Pancreas (tissue), 10 donors: ENCODE measurements at regions not wholly inside any gene's neighbourhood (a gene's known extent, or its start where the extent isn't known, plus 50 kb on each side); places are given as distances from the start of the nearest gene placed in this dataset.

Experiments used
- ATAC-seq, 4 donors: fragments of 200-7000 bp; cut with Tn5 transposase; one replicate each; pipeline versions ENCODE4 v1.8.0 to v1.9.1; 2020; ENCODE audit warnings: mild to moderate bottlenecking in 4 of 4, moderate library complexity in 4 of 4
- DNase-seq, 6 donors: peaks; one replicate each; pipeline ENCODE4 v3.0.0-alpha.2; 2020
- FAIRE-seq: peaks from 2 replicates; lab custom pipeline; 2012; peaks lifted over from hg19 to GRCh38; lab: Jason Lieb, UNC
- H3K27ac ChIP-seq, 4 donors: fragments of 200-600 bp; sonication (generic); 1 replicate in 3 of 4; 2 replicates in 1 of 4; pipeline versions ENCODE4 v1.5.0 to v1.8.0; 2020
- H3K27me3 ChIP-seq, 4 donors: fragments of 200-600 bp; one replicate each; pipeline ENCODE4 v1.8.0; 2021
- H3K36me3 ChIP-seq, 3 donors: fragments of 200-600 bp; sonication (generic) in 1 of 3; one replicate each; pipeline versions ENCODE4 v1.5.0 to v1.8.0; 2020 to 2021
- H3K4me1 ChIP-seq, 3 donors: fragments of 200-600 bp; one replicate each; pipeline ENCODE4 v1.8.0; 2021
- H3K4me3 ChIP-seq, 4 donors: fragments of 200-600 bp; sonication (generic) in 2 of 4; one replicate each; pipeline versions ENCODE4 v1.5.0 to v1.8.0; 2020 to 2021
- H3K9me3 ChIP-seq, 4 donors: fragments of 200-600 bp; one replicate each; pipeline ENCODE4 v1.8.0; 2021
- WGBS, 2 donors: extraction: QIAGEN DNeasy Blood & Tissue Kit; methylation state at CpG; one replicate each; pipeline ENCODE4 v1.1.7; 2013; 5-methylcytosine and 5-hydroxymethylcytosine counted together
- intact Hi-C, 3 donors: fragments of 100-400 bp; cut with DNase I; formaldehyde crosslinking; loops; one replicate each; pipeline versions ENCODE4 v1.11.1 to v1.14.2; 2022
- TF ChIP-seq, protein P1 (sequence below), 4 donors: fragments of 200-600 bp; sonication (generic) in 3 of 4; IDR thresholded peaks; one replicate each; pipeline versions ENCODE4 v1.5.0 to v1.8.0; 2021; ENCODE audit warnings: antibody characterized with exemption in 4 of 4
- donor health status: healthy with polysubstance abuse.
- donor health status: DM: no; HTN: no; CAD: no; lungs with moderate emphysema.
- donor health status: DM: no; HTN: no; CAD: no.
- donor health status: control.
- donor health status: control.
- donor health status: Bipolar disorder and iron deficiency.
- donor health status: DM: yes; HTN: yes; CAD: no.
- donor health status: DM: no; HTN: no; CAD: no.
- donor health status: DM: no; HTN: no; CAD: no.
- donor health status: DM: yes; HTN: yes; CAD: no.

DNA sequence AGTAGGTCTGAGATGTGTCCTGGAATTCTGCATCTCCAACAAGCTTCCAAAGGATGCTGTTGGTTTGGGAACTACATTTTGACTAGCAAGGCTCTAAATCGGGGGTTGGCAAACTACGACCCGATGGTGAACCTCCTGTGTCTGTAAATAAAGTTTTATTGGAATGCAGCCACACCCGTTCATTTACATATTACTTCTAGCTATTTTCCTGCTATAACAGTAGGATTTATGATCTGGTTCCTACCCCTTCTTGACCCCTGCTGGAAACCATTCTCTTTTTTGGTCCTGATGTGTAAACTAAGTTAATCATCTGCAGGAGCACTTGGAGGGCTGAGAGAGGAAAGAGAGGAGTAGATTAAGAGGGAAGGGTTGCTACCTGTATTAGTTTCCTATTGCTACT lies 454.5 kb downstream of the RASEF start:
- Histone ChIP-seq H3K27ac (no peak overlapping the region), H3K9me3 (no peaks in the 10 kb centered on the region), H3K4me1 (peaks cover 7 to 28% (median 20%) of the 10 kb centered on the region in 3 donors), H3K27me3 (no peaks in the 10 kb centered on the region), H3K36me3 (no peaks in the 10 kb centered on the region), H3K4me3 (no peak overlapping the region)
- ATAC-seq (no peak), FAIRE-seq (no peak), DNase-seq (no peak)
- TF ChIP-seq, protein P1, sequence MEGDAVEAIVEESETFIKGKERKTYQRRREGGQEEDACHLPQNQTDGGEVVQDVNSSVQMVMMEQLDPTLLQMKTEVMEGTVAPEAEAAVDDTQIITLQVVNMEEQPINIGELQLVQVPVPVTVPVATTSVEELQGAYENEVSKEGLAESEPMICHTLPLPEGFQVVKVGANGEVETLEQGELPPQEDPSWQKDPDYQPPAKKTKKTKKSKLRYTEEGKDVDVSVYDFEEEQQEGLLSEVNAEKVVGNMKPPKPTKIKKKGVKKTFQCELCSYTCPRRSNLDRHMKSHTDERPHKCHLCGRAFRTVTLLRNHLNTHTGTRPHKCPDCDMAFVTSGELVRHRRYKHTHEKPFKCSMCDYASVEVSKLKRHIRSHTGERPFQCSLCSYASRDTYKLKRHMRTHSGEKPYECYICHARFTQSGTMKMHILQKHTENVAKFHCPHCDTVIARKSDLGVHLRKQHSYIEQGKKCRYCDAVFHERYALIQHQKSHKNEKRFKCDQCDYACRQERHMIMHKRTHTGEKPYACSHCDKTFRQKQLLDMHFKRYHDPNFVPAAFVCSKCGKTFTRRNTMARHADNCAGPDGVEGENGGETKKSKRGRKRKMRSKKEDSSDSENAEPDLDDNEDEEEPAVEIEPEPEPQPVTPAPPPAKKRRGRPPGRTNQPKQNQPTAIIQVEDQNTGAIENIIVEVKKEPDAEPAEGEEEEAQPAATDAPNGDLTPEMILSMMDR (IDR thresholded peaks at IDR 0.05), result no peak
- intact Hi-C loops, result no loop called here
- WGBS, 2 donors, result 43 to 45% methylated on average over 4 of the region's 4 CpGs

DNA sequence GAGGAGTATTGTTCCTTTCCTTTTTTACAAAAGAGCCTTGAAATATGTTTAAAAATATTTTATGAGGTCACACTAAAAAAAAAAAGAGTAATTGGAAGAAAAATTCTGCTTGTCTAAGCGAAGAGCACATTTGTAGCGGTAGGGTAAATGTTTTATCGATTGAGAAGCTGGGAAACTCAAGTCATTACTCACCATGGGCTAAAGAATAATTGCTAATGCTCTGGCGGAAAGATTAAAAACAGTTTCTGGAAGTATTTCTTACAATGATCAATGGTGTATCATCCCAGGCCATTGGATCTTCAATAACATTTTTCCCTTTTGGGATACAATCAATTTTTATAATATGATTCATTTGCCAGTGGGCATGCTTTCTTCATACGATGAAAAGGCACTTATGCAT lies 450.0 kb downstream of the RASEF start:
- Histone ChIP-seq H3K27ac (no peak overlapping the region), H3K4me3 (no peak overlapping the region), H3K27me3 (no peaks in the 10 kb centered on the region), H3K9me3 (no peaks in the 10 kb centered on the region), H3K36me3 (no peaks in the 10 kb centered on the region), H3K4me1 (no peaks in the 10 kb centered on the region)
- intact Hi-C loops, result loop anchor here in 1 of 3 donors (10.0 kb wide), 1 partner anchor 88 kb away; no protein-coding TSS in a partner anchor
- ATAC-seq, result no peak
- no peak for DNase-seq
- no peak for FAIRE-seq
- WGBS, 2 donors, result 69 to 70% methylated on average over 5 of the region's 5 CpGs
- TF ChIP-seq, protein P1 (IDR thresholded peaks at IDR 0.05), result no peak

DNA sequence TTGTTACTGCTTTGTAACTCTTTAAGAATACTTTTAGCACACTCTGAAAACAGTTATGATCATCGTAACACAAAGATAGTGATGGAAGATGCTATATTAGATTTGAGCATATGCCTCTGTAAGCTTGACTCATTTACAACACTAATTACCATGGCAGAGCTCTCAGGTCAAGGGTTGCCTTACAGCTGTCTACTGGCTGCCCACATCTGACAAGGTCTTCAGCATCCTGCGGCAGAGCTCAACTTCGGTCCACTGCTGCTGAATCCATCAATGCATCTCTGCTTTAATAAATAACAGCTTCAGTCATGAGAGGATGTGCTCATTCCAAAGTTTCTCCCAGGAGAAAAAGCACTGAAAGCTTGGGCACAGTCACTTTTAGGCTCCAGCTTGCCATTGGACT lies 449.4 kb downstream of the RASEF start:
- no peaks in the 10 kb centered on the region for H3K27me3 ChIP-seq
- H3K27ac ChIP-seq, result no peak overlapping the region
- TF ChIP-seq, protein P1 (IDR thresholded peaks at IDR 0.05), result no peak
- WGBS, 2 donors, result 91 to 97% methylated on average over 3 of the region's 3 CpGs
- no peak for ATAC-seq
- no peak for DNase-seq
- no peak overlapping the region for H3K4me3 ChIP-seq
- H3K9me3 ChIP-seq, result no peaks in the 10 kb centered on the region
- intact Hi-C loops, result loop anchor here in 1 of 3 donors (10.0 kb wide), 1 partner anchor 89 kb away; no protein-coding TSS in a partner anchor
- H3K36me3 ChIP-seq, result no peaks in the 10 kb centered on the region
- H3K4me1 ChIP-seq, result no peaks in the 10 kb centered on the region
- no peak for FAIRE-seq

DNA sequence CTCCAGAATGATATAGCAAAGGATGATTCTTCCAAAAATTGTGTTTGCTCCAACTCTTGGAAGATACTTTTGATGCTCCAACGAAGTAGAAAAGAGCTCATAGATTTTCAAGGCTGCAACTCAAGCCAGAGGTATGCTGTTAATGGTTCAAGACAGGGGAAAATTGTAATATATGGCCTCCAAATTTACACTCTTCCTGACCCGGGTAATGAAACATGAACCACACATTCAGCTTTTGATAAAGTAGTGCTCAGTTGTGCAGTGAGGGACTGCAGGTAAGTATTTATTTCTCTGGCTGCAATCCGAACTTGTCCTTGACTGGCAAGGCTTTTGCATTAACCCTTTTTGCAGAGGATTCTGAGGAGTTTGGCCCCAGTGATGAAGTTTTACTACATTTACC lies 446.4 kb downstream of the RASEF start:
- Histone ChIP-seq H3K4me3 (no peak overlapping the region), H3K9me3 (no peaks in the 10 kb centered on the region), H3K27me3 (no peaks in the 10 kb centered on the region), H3K36me3 (no peaks in the 10 kb centered on the region), H3K27ac (no peak overlapping the region), H3K4me1 (no peaks in the 10 kb centered on the region)
- FAIRE-seq, result no peak
- intact Hi-C loops, result loop anchor here in 1 of 3 donors (10.0 kb wide), 1 partner anchor 92 kb away; no protein-coding TSS in a partner anchor
- DNase-seq, result no peak
- TF ChIP-seq, protein P1 (IDR thresholded peaks at IDR 0.05), result no peak
- WGBS, 2 donors, result 17 to 27% methylated on average over 3 of the region's 3 CpGs
- ATAC-seq, result no peak

DNA sequence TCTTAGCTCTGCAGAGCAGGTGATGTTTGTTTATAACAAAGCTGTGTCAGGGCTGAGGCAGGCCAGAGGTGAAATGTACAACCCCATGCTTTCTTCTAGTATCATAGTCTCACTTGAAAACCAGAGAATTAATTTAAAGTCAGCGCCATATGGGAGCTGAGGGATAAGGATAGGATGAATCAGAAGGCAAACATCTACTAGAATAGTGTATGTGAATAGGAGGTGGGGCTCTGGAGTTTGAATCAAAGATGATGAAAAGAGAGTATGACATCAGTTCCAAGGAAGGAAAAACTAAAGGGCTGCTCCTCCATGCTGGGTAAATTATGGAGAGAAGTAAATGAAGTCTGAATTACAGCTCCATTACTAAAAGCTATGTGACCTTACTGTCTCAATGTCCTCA lies 441.5 kb downstream of the RASEF start:
- TF ChIP-seq, protein P1 (IDR thresholded peaks at IDR 0.05), result no peak
- ATAC-seq, result no peak
- H3K36me3 ChIP-seq, result no peaks in the 10 kb centered on the region
- intact Hi-C loops, result no loop called here
- DNase-seq, result no peak
- WGBS, 2 donors, result 71 to 72% methylated on average over 1 of the region's 1 CpG
- no peak for FAIRE-seq
- H3K9me3 ChIP-seq, result no peaks in the 10 kb centered on the region
- no peak overlapping the region for H3K27ac ChIP-seq
- H3K4me3 ChIP-seq, result no peak overlapping the region
- H3K27me3 ChIP-seq, result no peaks in the 10 kb centered on the region
- H3K4me1 ChIP-seq, result no peaks in the 10 kb centered on the region
